H1 (cell line): ENCODE measurements at regions not wholly inside any gene's neighbourhood (a gene's known extent, or its start where the extent isn't known, plus 50 kb on each side); places are given as distances from the start of the nearest gene placed in this dataset.

ENCODE experiments used
- BCL11A ChIP-seq, 2 experiments: IDR thresholded peaks; one replicate each; pipeline ENCODE4 v1.6.1; 2011; ENCODE audit warnings: low read depth in 2 of 2, low read length in 2 of 2, mild to moderate bottlenecking in 2 of 2
- CHD1 ChIP-seq: IDR thresholded peaks from 2 replicates; pipeline ENCODE4 v1.6.1; 2012; ENCODE audit warnings: low read depth, low read length, improper control_type of control experiment
- EZH2 ChIP-seq: fragments of 200-600 bp; sonication (generic); IDR thresholded peaks from 2 replicates; pipeline ENCODE4 v1.7.1; 2012; ENCODE audit warnings: low read depth, mild to moderate bottlenecking, moderate library complexity, low read length, inconsistent platforms; ENCODE audit not compliant: severe bottlenecking
- FOSL1 ChIP-seq: IDR thresholded peaks from 2 replicates; pipeline ENCODE4 v1.6.1; 2011; ENCODE audit warnings: mild to moderate bottlenecking, low read depth, low read length, moderate library complexity; ENCODE audit not compliant: insufficient read depth
- POLR2AphosphoS5 ChIP-seq: IDR thresholded peaks from 2 replicates; pipeline ENCODE4 v1.6.1; 2011; ENCODE audit warnings: low read depth, low read length
- RAD21 ChIP-seq, 2 experiments: IDR thresholded peaks in 1 of 2; conservative IDR thresholded peaks in 1 of 2; 2 replicates each; pipeline ENCODE4 v1.6.1; 2011; ENCODE audit warnings: low read depth in 2 of 2, low read length in 2 of 2, improper control_type of control experiment in 1 of 2, inconsistent platforms in 1 of 2, mild to moderate bottlenecking in 1 of 2, moderate library complexity in 1 of 2
- RBBP5 ChIP-seq: IDR thresholded peaks from 2 replicates; pipeline ENCODE4 v1.7.1; 2012; ENCODE audit warnings: low read depth, mild to moderate bottlenecking, inconsistent platforms, low read length, moderate library complexity, borderline replicate concordance
- SIN3A ChIP-seq, 2 experiments: IDR thresholded peaks in 1 of 2; conservative IDR thresholded peaks in 1 of 2; 2 replicates each; pipeline ENCODE4 v1.6.1; 2011 to 2012; ENCODE audit warnings: low read length in 2 of 2, improper control_type of control experiment in 1 of 2, low read depth in 1 of 2, mild to moderate bottlenecking in 1 of 2
- TEAD4 ChIP-seq: IDR thresholded peaks from 2 replicates; pipeline ENCODE4 v1.6.1; 2012; ENCODE audit warnings: low read depth, low read length, inconsistent platforms, mixed read lengths
- TF ChIP-seq, protein P1 (sequence below): IDR thresholded peaks from 2 replicates; pipeline ENCODE4 v1.6.1; 2011; ENCODE audit warnings: low read depth, mild to moderate bottlenecking, low read length; ENCODE audit not compliant: insufficient read depth
- TF ChIP-seq, protein P2 (sequence below): IDR thresholded peaks from 2 replicates; pipeline ENCODE4 v1.6.1; 2011; ENCODE audit warnings: low read length, improper control_type of control experiment
- TF ChIP-seq, protein P3 (sequence below): IDR thresholded peaks from 2 replicates; pipeline ENCODE4 v1.6.1; 2012; ENCODE audit warnings: inconsistent platforms
- TF ChIP-seq, protein P4 (sequence below), 3 experiments: IDR thresholded peaks; 1 replicate in 2 of 3; 2 replicates in 1 of 3; pipeline versions ENCODE4 v1.5.1 to v1.6.1; 2011; ENCODE audit warnings: low read length in 3 of 3, mild to moderate bottlenecking in 3 of 3, inconsistent platforms in 2 of 3, low read depth in 1 of 3, moderate library complexity in 1 of 3; ENCODE audit not compliant: insufficient read depth in 1 of 3; ENCODE audit errors: control extremely low read depth in 1 of 3
- TF ChIP-seq, protein P5 (sequence below): IDR thresholded peaks from 2 replicates; pipeline ENCODE4 v1.6.1; 2012; ENCODE audit warnings: inconsistent platforms

DNA sequence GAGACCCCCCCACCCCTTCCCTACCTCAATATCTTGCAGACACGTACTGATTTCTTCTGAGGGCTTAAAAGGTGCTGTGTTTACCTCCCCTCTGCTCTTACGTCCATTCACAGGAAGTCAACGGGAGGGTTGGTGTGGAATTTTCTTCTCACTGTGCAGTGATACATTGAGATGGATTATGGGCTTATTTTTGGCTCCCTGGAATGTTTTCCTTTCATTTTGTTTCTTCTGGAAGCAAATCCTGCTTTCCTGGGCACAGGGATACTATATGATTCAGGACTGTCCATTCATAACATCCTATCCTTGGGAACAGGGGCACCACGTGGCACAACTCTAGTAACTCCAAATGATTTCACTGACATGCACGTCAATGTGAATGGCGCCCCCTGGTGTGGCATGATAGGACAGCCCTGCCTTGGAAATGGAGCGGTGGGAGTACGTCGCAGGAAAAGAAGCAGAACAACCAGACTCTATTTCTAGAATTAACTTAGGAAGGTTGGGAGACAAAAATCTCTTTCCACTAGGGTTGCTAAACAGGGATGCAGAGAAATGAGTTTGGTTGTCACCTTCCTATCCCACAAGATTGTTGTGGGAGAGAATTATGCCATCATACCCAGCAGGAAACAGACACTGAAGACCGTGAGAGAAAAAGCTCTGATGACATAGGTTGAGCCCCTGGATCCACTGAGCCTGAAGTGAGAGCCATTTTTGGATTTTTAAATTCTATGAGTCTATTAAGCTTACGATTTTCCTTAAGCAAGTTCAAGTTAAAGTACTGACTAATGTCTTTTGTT, 146.5 kb upstream of the RAG2 start (continued):
- TF ChIP-seq RAD21 (IDR thresholded peaks at IDR 0.05 in 1 of 2, conservative IDR thresholded peaks at IDR 0.05 in 1 of 2; ENCODE audit: low read depth in 2 of 2, low read length in 2 of 2) (peak; percentile 60 to 73), CHD1 (no peak), BCL11A (IDR thresholded peaks at IDR 0.05; ENCODE audit: low read depth in 2 of 2, low read length in 2 of 2) (no peak), RBBP5 (no peak), POLR2AphosphoS5 (no peak), FOSL1 (no peak), EZH2 (no peak), TEAD4 (no peak), SIN3A (conservative IDR thresholded peaks at IDR 0.05 in 1 of 2, IDR thresholded peaks at IDR 0.05 in 1 of 2; ENCODE audit: low read depth in 1 of 2, low read length in 2 of 2) (0 out of 4 replicates have a peak, but pooled peaks of 1 of the 2 experiments have one; percentile 44)
- TF ChIP-seq, protein P1, sequence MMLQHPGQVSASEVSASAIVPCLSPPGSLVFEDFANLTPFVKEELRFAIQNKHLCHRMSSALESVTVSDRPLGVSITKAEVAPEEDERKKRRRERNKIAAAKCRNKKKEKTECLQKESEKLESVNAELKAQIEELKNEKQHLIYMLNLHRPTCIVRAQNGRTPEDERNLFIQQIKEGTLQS, result no peak
- TF ChIP-seq, protein P2, sequence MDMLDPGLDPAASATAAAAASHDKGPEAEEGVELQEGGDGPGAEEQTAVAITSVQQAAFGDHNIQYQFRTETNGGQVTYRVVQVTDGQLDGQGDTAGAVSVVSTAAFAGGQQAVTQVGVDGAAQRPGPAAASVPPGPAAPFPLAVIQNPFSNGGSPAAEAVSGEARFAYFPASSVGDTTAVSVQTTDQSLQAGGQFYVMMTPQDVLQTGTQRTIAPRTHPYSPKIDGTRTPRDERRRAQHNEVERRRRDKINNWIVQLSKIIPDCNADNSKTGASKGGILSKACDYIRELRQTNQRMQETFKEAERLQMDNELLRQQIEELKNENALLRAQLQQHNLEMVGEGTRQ, result peak; percentile 52; the same call in 1 of the 2 replicates
- TF ChIP-seq, protein P3, sequence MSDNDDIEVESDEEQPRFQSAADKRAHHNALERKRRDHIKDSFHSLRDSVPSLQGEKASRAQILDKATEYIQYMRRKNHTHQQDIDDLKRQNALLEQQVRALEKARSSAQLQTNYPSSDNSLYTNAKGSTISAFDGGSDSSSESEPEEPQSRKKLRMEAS, result peak; percentile 88
- TF ChIP-seq, protein P4, sequence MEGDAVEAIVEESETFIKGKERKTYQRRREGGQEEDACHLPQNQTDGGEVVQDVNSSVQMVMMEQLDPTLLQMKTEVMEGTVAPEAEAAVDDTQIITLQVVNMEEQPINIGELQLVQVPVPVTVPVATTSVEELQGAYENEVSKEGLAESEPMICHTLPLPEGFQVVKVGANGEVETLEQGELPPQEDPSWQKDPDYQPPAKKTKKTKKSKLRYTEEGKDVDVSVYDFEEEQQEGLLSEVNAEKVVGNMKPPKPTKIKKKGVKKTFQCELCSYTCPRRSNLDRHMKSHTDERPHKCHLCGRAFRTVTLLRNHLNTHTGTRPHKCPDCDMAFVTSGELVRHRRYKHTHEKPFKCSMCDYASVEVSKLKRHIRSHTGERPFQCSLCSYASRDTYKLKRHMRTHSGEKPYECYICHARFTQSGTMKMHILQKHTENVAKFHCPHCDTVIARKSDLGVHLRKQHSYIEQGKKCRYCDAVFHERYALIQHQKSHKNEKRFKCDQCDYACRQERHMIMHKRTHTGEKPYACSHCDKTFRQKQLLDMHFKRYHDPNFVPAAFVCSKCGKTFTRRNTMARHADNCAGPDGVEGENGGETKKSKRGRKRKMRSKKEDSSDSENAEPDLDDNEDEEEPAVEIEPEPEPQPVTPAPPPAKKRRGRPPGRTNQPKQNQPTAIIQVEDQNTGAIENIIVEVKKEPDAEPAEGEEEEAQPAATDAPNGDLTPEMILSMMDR (IDR thresholded peaks at IDR 0.05; ENCODE audit: control extremely low read depth in 1 of 3, insufficient read depth in 1 of 3, low read depth in 1 of 3, low read length in 3 of 3), result peak; percentile 84 to 90 (median 84)
- TF ChIP-seq, protein P5, sequence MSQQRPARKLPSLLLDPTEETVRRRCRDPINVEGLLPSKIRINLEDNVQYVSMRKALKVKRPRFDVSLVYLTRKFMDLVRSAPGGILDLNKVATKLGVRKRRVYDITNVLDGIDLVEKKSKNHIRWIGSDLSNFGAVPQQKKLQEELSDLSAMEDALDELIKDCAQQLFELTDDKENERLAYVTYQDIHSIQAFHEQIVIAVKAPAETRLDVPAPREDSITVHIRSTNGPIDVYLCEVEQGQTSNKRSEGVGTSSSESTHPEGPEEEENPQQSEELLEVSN, result peak; percentile 22; the same call in 1 of the 2 replicates
